ENCODE measurements at regions not wholly inside any gene's neighbourhood (a gene's known extent, or its start where the extent isn't known, plus 50 kb on each side); places are given as distances from the start of the nearest gene placed in this dataset.

GRCh38 chr5:3281366-3281765 lies 314.3 kb upstream of the IRX1 start:
- no peak for DNase-seq (ENCODE audit: low spot score)

- DNase-seq (ENCODE audit: low spot score) = no peak
Measured at GRCh38 chr5:3278643-3279042, 317.0 kb upstream of the IRX1 start.

- DNase-seq (ENCODE audit: low spot score) = no peak
Measured at GRCh38 chr5:3277590-3278196, 317.9 kb upstream of the IRX1 start.

GRCh38 chr5:3276896-3277295 lies 318.7 kb upstream of the IRX1 start:
- no peak for DNase-seq (ENCODE audit: low spot score)

GRCh38 chr5:3269395-3270169 lies 326.1 kb upstream of the IRX1 start:
- no peak for DNase-seq (ENCODE audit: low spot score)

- no peak for DNase-seq (ENCODE audit: low spot score)
Measured at GRCh38 chr5:3268760-3269330, 326.8 kb upstream of the IRX1 start.

GRCh38 chr5:3266861-3267260 lies 328.8 kb upstream of the IRX1 start:
- DNase-seq (ENCODE audit: low spot score) = no peak

GRCh38 chr5:3265936-3266335 lies 329.7 kb upstream of the IRX1 start:
- DNase-seq (ENCODE audit: low spot score) = no peak

- no peak for DNase-seq (ENCODE audit: low spot score)
Measured at GRCh38 chr5:3265131-3265885, 330.3 kb upstream of the IRX1 start.

- no peak for DNase-seq (ENCODE audit: low spot score)
Measured at GRCh38 chr5:3262451-3262850, 333.2 kb upstream of the IRX1 start.

- DNase-seq (ENCODE audit: low spot score) = no peak
Measured at GRCh38 chr5:3261081-3261480, 334.6 kb upstream of the IRX1 start.

- no peak for DNase-seq (ENCODE audit: low spot score)
Measured at GRCh38 chr5:3258050-3258449, 337.6 kb upstream of the IRX1 start.

- DNase-seq (ENCODE audit: low spot score) = no peak
Measured at GRCh38 chr5:3252235-3252634, 343.4 kb upstream of the IRX1 start.

GRCh38 chr5:3251784-3252183 lies 343.8 kb upstream of the IRX1 start:
- no peak for DNase-seq (ENCODE audit: low spot score)

GRCh38 chr5:3249401-3249800 lies 346.2 kb upstream of the IRX1 start:
- DNase-seq (ENCODE audit: low spot score) = no peak

GRCh38 chr5:3237276-3237868 lies 358.3 kb upstream of the IRX1 start:
- DNase-seq (ENCODE audit: low spot score) = no peak

GRCh38 chr5:3234566-3234965 lies 361.1 kb upstream of the IRX1 start:
- DNase-seq (ENCODE audit: low spot score) = no peak

- DNase-seq (ENCODE audit: low spot score) = no peak
Measured at GRCh38 chr5:3230941-3231340, 364.7 kb upstream of the IRX1 start.

- DNase-seq (ENCODE audit: low spot score) = no peak
Measured at GRCh38 chr5:3230254-3230653, 365.4 kb upstream of the IRX1 start.

- DNase-seq (ENCODE audit: low spot score) = no peak
Measured at GRCh38 chr5:3226196-3226920, 369.3 kb upstream of the IRX1 start.

GRCh38 chr5:3225201-3225960 lies 370.3 kb upstream of the IRX1 start:
- DNase-seq (ENCODE audit: low spot score) = no peak

All from left forelimb (tissue), 1 donor.